ENCODE measurements at regions not wholly inside any gene's neighbourhood (a gene's known extent, or its start where the extent isn't known, plus 50 kb on each side); places are given as distances from the start of the nearest gene placed in this dataset.

GRCh38 chr18:10269261-10269660 lies 185.2 kb upstream of the APCDD1 start:
- no peak for DNase-seq (ENCODE audit: low read depth in 2 of 3, low spot score in 2 of 3)

DNA sequence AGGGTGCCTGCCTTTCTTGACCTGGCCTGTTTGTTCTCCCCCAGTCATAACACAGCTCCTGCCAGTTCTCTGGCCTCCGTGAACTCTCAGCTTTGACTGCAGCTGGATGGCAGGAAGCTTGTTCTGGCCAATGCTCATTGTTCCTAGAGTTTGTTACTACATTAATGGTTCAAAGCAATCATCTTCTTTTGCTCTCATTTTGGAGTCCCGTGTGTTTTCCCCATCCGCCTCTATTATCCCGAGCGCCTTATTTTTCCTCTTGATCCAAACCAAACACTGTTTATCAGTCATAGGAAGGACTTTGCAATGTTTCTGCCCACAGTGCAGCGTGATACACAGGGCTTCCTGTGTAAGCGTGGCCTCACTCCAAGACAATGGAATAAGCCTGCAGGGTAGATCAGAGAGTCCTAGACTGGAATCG lies 184.3 kb upstream of the APCDD1 start:
- DNase-seq (ENCODE audit: low read depth in 2 of 3, low spot score in 2 of 3) = no peak

DNA sequence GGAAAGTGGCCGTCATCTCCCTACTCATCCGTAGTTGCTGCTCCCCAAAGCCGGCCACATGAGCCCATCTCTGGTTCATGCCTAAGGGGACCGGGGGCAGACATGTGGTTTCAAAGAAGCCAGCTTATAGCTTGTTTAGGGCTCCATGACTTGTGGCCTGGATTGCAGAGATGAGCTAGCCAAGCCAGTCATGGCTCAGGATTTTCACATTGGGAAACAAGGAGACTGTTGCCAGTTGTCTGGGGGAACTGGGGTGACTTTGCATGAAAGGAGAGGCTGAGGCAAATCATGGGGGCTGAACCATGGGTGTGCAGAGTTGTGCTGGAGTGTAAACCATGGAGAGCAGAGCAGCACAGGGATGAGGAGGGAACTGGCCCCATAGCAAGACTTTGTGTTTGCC lies 183.0 kb upstream of the APCDD1 start:
- no peak for DNase-seq (ENCODE audit: low read depth in 2 of 3, low spot score in 2 of 3)

DNA sequence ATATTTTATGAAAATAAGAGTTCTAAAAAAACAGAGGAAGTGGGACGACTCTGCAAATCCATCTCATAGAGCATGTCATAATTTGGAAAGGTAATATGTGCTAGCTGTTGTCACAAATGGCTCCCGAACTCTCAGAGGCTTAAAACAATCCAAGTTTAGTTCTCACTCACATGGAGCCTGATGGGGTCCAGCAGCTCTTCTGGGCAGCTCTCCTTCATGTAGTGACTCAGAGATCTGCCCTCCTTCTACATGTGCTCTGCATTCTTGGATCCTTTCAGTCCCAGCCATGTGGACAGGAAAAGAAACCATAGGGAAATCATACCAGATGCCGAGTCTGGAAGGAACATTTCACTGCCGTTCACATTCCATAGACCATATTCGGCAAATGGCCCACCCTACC lies 180.1 kb upstream of the APCDD1 start:
- DNase-seq (ENCODE audit: low read depth in 2 of 3, low spot score in 2 of 3) = no peak

DNA sequence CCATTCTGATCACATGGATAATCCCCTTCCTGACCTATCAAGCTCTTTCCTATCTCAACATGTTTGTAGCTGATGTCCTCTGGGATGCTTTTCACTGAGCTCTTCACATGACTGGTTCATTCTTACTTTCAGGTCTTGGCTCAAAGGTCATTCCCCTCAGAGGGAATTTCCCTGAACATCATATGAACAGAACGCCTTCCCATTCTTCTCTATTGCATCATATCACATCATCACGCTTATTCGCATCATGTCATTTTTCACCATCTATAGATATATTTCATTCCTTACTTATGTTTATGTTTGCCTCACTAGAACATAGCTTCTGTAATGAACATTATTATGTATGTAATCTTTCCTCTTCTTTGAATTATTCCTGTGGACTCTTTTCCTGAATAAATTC lies 178.9 kb upstream of the APCDD1 start:
- no peak for DNase-seq (ENCODE audit: low read depth in 2 of 3, low spot score in 2 of 3)

DNA sequence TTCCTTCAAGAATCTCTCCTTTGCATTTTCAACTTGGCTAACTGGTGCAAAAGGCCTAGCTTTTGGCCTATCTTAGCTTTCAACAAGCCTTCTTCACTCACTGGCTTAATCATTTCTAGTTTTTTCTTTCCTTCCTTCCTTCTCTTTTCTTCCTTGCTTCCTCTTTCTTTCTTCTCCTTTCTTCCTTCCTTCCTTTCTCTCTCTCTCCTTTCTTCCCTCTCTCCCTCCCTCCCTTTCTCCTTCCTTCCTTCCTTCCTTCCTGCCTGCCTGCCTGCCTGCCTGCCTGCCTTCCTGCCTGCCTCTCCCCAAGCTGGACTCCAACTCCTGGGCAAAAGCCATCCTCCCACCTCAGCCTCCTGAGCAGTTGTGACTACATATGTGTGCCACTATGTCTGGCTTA lies 176.2 kb upstream of the APCDD1 start:
- DNase-seq (ENCODE audit: low read depth in 2 of 3, low spot score in 2 of 3) = no peak

DNA sequence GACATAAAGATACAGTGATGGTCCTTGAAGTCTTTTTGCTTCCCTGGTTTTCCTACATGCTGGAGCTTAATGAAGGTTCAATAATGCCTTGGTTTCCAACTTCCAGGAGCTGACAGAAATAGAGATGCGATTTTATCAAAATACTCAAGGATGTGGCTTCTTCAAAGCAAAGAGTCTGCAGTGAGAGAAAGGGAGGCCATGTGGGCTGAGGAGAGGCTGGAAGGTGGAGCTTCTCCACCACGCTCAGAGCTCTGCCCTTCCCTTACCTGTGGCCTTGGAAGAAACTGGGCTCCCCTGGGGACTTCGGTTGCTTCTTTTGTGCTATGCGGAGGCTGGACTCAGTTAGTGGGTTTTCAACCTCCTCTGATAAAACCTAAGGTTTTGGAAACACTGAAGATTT lies 175.0 kb upstream of the APCDD1 start:
- DNase-seq (ENCODE audit: low read depth in 2 of 3, low spot score in 2 of 3) = no peak

DNA sequence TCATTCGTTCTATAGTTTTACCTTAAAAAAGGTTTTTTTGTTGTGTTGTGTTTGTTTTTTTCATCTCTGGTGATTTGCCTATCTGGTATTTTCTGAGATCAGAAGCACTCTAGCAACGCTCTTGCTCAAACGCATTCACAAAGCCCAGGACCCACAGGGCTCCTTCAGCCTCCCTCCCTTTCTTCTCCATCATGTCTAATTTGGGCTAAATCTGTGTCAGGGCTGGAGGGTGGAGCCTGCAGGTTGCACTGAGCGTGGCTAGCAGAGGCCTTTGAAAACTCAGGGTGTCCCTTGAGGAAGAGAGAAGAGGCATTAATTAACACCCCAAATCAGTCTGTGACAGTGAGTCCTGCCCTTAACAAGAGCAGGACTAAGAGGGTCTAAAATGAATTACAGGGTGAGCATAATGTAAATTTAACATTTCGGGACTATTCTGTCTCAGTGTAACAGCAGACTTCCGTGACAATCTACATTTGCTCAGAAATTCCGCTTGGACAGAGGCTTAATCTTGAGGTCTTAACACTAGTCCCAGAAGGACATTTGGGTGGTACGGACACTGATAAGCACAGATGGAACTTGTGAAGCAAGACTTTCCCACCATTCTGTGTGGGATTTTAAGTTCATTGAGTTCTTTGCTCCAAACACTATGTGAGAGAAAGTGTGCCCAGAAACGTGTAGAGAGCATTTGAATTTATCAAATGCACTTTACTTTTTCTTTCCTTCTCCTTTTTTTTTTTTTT lies 174.4 kb upstream of the APCDD1 start:
- DNase-seq (ENCODE audit: low read depth in 2 of 3, low spot score in 2 of 3) = no peak

DNA sequence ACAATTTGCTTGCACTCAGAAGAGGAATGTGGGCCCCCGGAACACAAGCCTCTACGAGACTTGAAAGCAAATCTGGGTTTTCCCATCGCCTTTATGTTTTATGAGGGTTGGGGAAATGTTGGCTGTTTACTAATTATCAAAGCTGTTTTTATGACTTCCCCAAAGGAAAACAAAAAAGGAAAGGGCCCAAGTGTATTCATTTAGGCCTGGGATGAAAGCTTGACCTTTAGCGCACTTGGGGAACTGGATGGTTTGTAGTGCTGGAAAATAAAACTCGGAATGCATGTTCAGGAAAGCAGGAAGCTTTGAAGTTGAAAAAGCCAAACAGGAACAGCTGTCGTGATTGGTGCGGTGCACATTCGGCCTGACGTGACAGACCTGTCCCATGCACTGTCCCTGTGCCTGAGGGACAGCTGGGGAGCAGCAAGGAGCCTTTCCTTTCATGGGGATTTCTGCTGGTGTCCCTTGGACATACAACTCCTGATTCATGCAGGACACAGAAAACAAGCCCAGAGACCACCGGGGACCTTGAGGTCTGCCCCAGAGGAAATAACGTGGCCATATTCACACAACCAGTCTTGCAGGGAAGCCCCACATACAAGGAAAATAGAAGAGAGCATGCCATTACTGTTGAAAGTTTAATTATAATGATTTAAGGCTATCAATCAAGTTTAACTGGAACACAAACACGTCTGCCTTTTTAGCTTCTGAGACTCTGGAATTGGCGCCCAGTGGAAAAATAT lies 169.7 kb upstream of the APCDD1 start:
- DNase-seq (ENCODE audit: low read depth in 2 of 3, low spot score in 2 of 3) = no peak

GRCh38 chr18:10285283-10285640 lies 169.2 kb upstream of the APCDD1 start:
- DNase-seq (ENCODE audit: low read depth in 2 of 3, low spot score in 2 of 3) = no peak

- DNase-seq (ENCODE audit: low read depth in 2 of 3, low spot score in 2 of 3) = no peak
Measured at GRCh38 chr18:10286580-10287150, 167.8 kb upstream of the APCDD1 start.

DNA sequence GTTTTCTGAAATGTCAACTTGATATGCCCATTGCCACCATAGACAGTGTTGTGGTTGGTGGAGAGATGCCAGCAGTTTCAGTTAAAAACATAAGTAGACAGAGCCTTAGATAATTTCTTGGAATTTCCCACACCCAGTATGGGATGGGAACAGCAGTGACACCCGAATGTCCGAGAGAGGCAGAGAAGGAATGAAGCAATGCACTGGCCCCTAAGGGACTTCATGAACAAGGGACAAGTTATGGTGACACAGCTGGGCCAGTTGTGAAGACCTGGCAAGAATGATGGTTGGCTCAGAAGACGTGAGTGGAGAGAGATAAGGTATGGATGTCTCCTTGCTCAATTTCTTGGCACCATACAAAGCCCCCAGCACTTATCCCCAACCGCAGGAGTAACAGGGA lies 165.2 kb upstream of the APCDD1 start:
- no peak for DNase-seq (ENCODE audit: low read depth in 2 of 3, low spot score in 2 of 3)

- DNase-seq (ENCODE audit: low read depth in 2 of 3, low spot score in 2 of 3) = no peak
Measured at GRCh38 chr18:10289951-10290637, 164.3 kb upstream of the APCDD1 start.

- DNase-seq (ENCODE audit: low read depth in 2 of 3, low spot score in 2 of 3) = no peak
Measured at GRCh38 chr18:10290638-10291235, 163.7 kb upstream of the APCDD1 start.

GRCh38 chr18:10291568-10291981 lies 162.9 kb upstream of the APCDD1 start:
- no peak for DNase-seq (ENCODE audit: low read depth in 2 of 3, low spot score in 2 of 3)

DNA sequence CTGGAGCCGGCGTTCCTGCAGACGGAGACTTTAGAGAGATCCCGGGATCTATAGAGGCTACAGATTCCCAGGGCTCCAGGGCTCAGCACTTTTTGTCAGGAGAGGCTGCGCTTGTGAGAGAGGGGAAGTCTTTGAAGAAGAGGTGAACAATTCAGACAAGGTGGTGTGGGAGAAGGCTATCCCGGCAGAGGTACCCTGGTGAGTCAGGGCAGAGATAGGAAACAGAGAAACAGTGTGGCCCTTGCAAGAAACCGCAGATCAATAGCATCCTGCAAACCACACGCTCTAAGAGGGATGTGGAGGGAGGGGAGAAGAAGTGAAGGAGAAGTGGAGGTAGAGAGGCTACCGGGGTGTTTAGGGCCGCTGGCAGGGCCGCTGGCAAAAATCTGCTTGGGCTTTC lies 160.5 kb upstream of the APCDD1 start:
- DNase-seq (ENCODE audit: low read depth in 2 of 3, low spot score in 2 of 3) = no peak

GRCh38 chr18:10295751-10296150 lies 158.7 kb upstream of the APCDD1 start:
- DNase-seq (ENCODE audit: low read depth in 2 of 3, low spot score in 2 of 3) = no peak

DNA sequence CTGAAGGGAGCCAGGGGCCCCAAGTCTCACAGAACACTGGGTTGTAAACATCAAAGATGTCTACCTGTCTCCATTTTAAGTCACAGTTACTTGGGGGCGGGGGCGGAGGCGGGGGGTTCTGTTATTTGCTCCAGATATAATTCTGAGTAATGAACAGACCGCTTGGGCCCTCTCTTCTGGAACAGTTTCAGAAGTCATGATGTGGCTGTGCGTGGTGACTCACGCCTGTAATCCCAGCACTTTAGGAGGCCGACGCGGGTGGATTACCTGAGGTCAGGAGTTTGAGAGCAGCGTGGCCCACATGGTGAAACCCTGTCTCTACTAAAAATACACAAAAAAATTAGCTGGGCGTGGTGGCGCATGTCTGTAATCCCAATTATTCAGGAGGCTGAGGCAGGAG lies 157.9 kb upstream of the APCDD1 start:
- DNase-seq (ENCODE audit: low read depth in 2 of 3, low spot score in 2 of 3) = no peak

DNA sequence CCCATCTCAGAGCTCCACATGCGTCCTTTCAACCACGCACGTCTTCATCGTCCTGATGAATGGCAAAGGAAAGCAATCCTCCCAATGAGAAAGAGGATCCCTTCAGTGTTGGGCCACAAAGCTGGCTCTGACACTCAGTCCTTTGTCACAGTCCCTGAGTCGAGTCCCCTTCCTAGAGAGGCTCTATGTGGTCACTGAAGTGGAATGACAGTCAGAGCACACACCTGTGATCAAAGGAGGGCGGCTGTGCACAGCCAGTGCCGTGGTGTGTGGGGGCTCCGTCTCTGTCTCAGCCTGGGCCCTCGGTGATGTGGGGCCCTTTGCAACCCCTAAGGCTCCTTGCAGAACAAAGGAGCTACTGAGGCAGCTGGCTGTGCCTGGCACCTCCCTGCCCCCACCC lies 157.3 kb upstream of the APCDD1 start:
- no peak for DNase-seq (ENCODE audit: low read depth in 2 of 3, low spot score in 2 of 3)

- no peak for DNase-seq (ENCODE audit: low read depth in 2 of 3, low spot score in 2 of 3)
Measured at GRCh38 chr18:10298346-10298745, 156.1 kb upstream of the APCDD1 start.

- DNase-seq (ENCODE audit: low read depth in 2 of 3, low spot score in 2 of 3) = no peak
Measured at GRCh38 chr18:10299643-10300042, 154.8 kb upstream of the APCDD1 start.

- DNase-seq (ENCODE audit: low read depth in 2 of 3, low spot score in 2 of 3) = no peak
Measured at GRCh38 chr18:10300739-10301138, 153.7 kb upstream of the APCDD1 start.
